HG02885 (cell line): ENCODE measurements at regions not wholly inside any gene's neighbourhood (a gene's known extent, or its start where the extent isn't known, plus 50 kb on each side); places are given as distances from the start of the nearest gene placed in this dataset.

Source experiments
- ATAC-seq: cut with Tn5 transposase; IDR thresholded peaks from one replicate; pipeline ENCODE4 v1.9.1; 2021; ENCODE audit warnings: mild to moderate bottlenecking; ENCODE audit not compliant: unreplicated experiment, poor library complexity

GRCh38 chr14:98803196-98803595 lies 468.8 kb downstream of the BCL11B start:
- no peak for ATAC-seq

- ATAC-seq, result no peak
Measured at GRCh38 chr14:98808494-98809407, 463.2 kb downstream of the BCL11B start.

- no peak for ATAC-seq
Measured at GRCh38 chr14:98816195-98816594, 455.8 kb downstream of the BCL11B start.

GRCh38 chr14:98816720-98817119 lies 455.3 kb downstream of the BCL11B start:
- no peak for ATAC-seq

DNA sequence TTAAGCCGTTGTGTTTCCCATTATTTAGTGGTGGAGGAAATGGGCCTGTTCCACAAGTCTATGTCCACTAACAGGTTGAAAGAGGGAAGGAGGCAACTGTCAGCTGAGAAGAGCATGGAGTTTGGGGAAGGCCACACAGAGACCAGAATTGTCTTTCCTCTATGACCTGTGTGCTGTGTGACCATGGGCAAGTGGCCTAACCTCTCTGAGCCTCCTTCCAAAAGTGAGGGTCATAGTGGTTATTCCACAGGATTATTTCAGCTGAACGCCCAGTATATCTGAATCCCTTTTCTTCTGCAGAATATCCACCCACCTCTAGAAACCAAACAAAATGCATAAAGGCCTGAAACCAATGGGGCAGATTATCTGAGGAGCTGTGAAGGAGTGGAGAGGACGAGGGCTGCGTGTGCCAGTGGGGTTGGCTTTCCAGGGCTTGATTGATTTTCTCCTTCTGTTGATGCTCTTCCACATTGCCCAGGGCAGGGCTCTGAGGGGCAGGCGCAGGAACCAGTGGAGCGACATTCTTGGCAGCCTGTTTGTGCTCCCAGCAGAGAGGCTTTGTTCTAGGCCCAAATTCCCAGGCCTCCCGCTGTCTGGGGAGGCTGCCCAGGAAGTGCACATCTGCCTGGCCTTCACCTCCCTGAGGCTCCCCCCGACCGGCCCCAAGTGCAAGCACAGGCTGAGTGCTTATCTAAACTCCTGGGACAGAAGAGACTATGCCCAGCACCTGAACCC lies 452.7 kb downstream of the BCL11B start:
- ATAC-seq, result no peak

DNA sequence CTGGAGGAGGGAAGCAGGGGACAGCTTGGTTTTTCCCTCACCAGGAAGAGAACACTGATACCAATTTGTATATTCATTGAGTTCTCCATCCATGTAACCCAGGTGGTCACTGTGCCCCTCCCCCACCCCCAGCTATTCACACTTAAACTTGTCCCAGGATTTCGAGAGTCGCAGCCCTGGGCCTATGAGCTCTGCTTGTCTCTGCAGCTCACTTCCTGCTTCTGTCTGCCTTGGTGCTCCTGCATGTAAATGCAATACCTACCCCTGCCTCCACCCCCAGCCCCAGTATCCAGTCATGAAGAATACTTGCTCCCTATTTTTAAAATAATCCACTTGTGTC lies 452.2 kb downstream of the BCL11B start:
- no peak for ATAC-seq

GRCh38 chr14:98822917-98823316 lies 449.1 kb downstream of the BCL11B start:
- ATAC-seq, result no peak

- no peak for ATAC-seq
Measured at GRCh38 chr14:98826618-98827017, 445.4 kb downstream of the BCL11B start.

GRCh38 chr14:98834119-98834518 lies 437.9 kb downstream of the BCL11B start:
- ATAC-seq, result no peak

DNA sequence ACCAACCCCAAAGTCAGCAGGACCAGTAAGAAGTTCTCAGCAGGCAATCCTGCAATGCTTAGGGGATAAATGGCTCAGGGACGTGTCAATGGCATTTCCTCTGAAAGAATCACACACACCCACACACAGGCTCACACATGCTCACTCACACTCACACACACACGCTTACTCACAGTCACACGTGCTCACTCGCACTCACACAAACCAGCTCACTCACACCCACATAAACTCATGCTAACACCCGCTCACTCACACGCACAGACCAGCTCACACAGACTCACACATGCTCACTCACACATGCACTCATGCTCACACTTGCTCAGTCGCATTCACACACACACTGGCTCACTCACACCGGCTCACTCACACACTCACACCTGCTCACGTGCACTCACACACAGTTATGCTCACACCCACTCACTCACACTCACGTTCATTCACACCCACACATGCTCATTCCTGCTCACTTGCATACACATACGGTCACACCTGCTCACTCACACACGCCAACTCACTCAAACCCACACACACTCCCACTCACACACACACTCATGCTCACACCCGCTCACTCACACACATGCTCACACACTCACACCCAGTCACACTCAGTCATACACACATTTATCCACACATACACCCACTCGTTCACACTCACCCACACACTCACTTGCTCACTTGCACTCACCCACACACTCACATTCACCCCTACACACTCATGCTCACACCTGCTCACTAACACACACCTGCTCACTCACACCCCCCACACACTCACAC lies 436.8 kb downstream of the BCL11B start:
- ATAC-seq, result no peak

GRCh38 chr14:98835825-98836100 lies 436.2 kb downstream of the BCL11B start:
- ATAC-seq, result no peak

- ATAC-seq, result no peak
Measured at GRCh38 chr14:98840091-98840490, 431.9 kb downstream of the BCL11B start.

- ATAC-seq, result no peak
Measured at GRCh38 chr14:98840511-98840910, 431.5 kb downstream of the BCL11B start.

- no peak for ATAC-seq
Measured at GRCh38 chr14:98844456-98844855, 427.5 kb downstream of the BCL11B start.

GRCh38 chr14:98847521-98848468 lies 424.2 kb downstream of the BCL11B start:
- no peak for ATAC-seq

DNA sequence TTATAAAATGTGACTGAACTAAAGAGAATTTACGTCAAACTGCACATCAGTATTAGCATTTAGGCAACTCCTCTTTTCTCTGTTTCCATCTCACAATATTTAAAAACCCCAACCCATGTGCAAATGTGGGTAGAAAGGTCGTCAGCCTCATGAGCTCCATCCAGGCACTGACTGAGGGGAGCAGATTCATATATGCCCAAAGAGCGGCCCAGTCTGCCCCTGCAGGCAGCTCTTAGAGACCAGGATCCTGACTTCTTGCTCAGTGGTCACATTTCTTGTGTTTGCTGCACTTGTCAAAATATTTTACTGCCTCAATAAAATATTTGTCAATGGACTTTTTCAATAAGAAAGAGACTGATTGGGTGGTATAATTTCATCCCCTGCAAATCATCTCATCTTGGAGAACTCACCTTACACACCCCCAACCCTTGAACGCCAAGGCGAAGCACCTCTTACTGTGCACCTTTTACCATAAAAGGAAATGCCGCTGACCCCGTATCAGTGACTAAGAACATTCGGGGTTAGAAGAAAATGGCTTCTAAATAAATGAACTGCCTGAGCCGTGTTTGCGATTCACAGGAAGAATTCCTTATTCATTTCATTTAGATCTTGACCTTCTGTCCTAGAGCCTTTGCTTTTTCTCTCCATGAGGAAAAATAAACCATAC lies 418.8 kb downstream of the BCL11B start:
- ATAC-seq, result no peak

- ATAC-seq, result no peak
Measured at GRCh38 chr14:98855926-98856715, 415.9 kb downstream of the BCL11B start.

DNA sequence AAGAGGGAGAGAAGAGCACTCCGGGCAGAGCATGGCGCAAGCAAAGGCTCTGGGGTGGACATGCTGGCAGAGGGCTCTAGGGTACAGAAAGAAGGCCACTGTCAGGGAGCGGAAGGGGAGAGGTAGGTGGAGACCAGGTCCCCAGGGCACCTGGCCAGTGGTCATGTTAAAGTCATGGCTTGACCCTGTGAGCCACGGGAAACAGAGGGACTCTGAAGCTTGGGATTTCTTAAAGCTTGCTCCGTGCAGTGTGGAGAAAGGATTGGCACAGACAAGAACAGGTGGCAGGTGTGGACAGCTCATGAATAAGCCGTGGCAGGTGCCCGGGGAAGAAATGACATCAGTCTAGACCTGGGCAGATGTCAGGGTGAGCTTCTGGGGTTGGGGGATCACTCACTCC lies 413.8 kb downstream of the BCL11B start:
- ATAC-seq, result no peak

GRCh38 chr14:98858561-98858960 lies 413.4 kb downstream of the BCL11B start:
- ATAC-seq, result no peak
